Lower lobe of right lung (tissue), 2 donors: ENCODE measurements at regions not wholly inside any gene's neighbourhood (a gene's known extent, or its start where the extent isn't known, plus 50 kb on each side); places are given as distances from the start of the nearest gene placed in this dataset.

Experiments used
- ATAC-seq, 2 donors: fragments of 200-7000 bp; cut with Tn5 transposase; one replicate each; pipeline ENCODE4 v1.9.1; 2020 to 2022; ENCODE audit warnings: mild to moderate bottlenecking in 2 of 2, moderate library complexity in 2 of 2
- DNase-seq: peaks from one replicate; pipeline ENCODE4 v3.0.0-alpha.2; 2020
- H3K27ac ChIP-seq: fragments of 200-600 bp; one replicate; pipeline ENCODE4 v1.8.0; 2022
- H3K27me3 ChIP-seq: fragments of 200-600 bp; one replicate; pipeline ENCODE4 v1.8.0; 2022; ENCODE audit warnings: low read depth
- H3K36me3 ChIP-seq: fragments of 200-600 bp; one replicate; pipeline ENCODE4 v1.8.0; 2022; ENCODE audit warnings: mild to moderate bottlenecking
- H3K4me1 ChIP-seq: fragments of 200-600 bp; one replicate; pipeline ENCODE4 v1.8.0; 2022
- H3K4me3 ChIP-seq: fragments of 200-600 bp; one replicate; pipeline ENCODE4 v1.8.0; 2022; ENCODE audit warnings: mild to moderate bottlenecking
- H3K9me3 ChIP-seq: fragments of 200-600 bp; one replicate; pipeline ENCODE4 v1.8.0; 2022
- intact Hi-C: fragments of 100-400 bp; cut with DNase I; formaldehyde crosslinking; loops from one replicate; pipeline ENCODE4 v1.11.0; 2022
- TF ChIP-seq, protein P1 (sequence below): fragments of 200-600 bp; IDR thresholded peaks from one replicate; pipeline ENCODE4 v1.8.0; 2022; ENCODE audit warnings: antibody characterized with exemption, mild to moderate bottlenecking
- donor health status: DM: no; HTN: yes; CAD: no; lungs with severe emphysema.

DNA sequence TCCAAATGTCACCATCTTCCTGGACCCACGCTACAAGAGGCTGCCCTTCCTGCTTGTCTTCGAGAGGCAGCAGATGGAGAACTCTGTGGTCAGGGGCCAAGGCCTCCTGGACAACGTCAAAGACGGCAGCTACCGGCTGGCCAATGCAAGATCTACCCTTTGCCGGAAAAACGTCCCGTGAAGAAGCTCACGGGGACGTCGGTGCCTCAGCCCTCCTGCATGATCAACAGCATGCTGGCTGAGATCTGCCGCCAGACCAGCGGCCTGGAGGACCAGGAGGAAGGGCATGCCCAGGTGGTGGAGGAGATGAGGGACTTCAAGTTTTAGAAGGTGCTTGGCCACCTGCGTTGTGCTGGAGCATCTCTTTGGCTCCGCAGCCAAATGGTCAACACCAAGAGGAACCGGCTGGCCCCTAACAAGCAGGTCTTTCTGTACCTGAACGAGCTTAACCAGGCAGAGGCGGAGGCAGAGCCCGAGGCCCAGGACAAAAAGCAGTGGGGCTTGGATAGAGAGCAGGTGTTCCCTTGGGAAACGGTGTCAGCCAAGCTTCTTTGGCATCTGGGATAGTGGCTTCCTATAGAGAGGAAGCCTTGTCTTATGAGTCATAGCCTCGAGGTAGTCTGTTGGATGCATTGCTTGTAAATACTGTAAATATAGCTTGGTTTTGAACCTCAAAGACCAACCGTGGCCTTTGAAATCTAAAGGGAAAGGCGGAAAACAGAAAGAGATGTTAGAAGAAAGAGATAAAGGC lies 94.8 kb upstream of the ELOVL6 start:
- no peak for DNase-seq
- Histone ChIP-seq H3K27me3 (no peaks in the 10 kb centered on the region), H3K9me3 (no peaks in the 10 kb centered on the region), H3K4me3 (no peak overlapping the region), H3K36me3 (no peaks in the 10 kb centered on the region), H3K4me1 (no peaks in the 10 kb centered on the region), H3K27ac (no peak overlapping the region)
- no peak for ATAC-seq
- TF ChIP-seq, protein P1, sequence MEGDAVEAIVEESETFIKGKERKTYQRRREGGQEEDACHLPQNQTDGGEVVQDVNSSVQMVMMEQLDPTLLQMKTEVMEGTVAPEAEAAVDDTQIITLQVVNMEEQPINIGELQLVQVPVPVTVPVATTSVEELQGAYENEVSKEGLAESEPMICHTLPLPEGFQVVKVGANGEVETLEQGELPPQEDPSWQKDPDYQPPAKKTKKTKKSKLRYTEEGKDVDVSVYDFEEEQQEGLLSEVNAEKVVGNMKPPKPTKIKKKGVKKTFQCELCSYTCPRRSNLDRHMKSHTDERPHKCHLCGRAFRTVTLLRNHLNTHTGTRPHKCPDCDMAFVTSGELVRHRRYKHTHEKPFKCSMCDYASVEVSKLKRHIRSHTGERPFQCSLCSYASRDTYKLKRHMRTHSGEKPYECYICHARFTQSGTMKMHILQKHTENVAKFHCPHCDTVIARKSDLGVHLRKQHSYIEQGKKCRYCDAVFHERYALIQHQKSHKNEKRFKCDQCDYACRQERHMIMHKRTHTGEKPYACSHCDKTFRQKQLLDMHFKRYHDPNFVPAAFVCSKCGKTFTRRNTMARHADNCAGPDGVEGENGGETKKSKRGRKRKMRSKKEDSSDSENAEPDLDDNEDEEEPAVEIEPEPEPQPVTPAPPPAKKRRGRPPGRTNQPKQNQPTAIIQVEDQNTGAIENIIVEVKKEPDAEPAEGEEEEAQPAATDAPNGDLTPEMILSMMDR: no peak
- intact Hi-C loops: no loop called here

GRCh38 chr4:110290511-110290910 lies 92.1 kb upstream of the ELOVL6 start:
- TF ChIP-seq, protein P1: no peak
- ATAC-seq (no peak), DNase-seq (no peak)
- intact Hi-C loops: no loop called here
- Histone ChIP-seq H3K27ac (no peak overlapping the region), H3K27me3 (no peaks in the 10 kb centered on the region), H3K4me1 (no peaks in the 10 kb centered on the region), H3K4me3 (no peak overlapping the region), H3K9me3 (no peaks in the 10 kb centered on the region), H3K36me3 (no peaks in the 10 kb centered on the region)

- H3K27ac ChIP-seq: no peak overlapping the region
- H3K4me3 ChIP-seq: no peak overlapping the region
- ATAC-seq (no peak), DNase-seq (no peak)
- intact Hi-C loops: no loop called here
- no peaks in the 10 kb centered on the region for H3K36me3 ChIP-seq
- H3K27me3 ChIP-seq: no peaks in the 10 kb centered on the region
- no peaks in the 10 kb centered on the region for H3K9me3 ChIP-seq
- TF ChIP-seq, protein P1: no peak
- no peaks in the 10 kb centered on the region for H3K4me1 ChIP-seq
Measured at GRCh38 chr4:110289601-110290100, 91.2 kb upstream of the ELOVL6 start.

DNA sequence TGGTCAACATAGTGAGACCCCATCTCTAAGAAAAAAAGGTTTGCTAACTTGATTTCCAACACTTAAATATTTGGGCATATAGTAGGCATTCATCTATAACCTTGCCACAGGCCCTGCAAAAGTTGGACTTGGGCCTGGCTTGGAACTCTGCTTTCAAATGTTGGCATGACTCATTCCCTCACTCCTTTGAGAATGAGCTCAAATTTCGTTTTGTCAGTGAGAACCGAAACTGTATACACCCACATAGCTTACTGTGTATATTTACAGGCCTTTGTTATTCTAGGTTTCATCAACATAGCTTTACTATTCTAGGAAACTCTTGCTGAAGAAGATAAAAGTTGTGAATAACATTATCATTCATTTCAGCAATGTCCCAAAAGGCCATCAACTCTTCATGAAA lies 88.7 kb upstream of the ELOVL6 start:
- Histone ChIP-seq H3K4me1 (no peaks in the 10 kb centered on the region), H3K27ac (no peak overlapping the region), H3K9me3 (no peaks in the 10 kb centered on the region), H3K36me3 (no peaks in the 10 kb centered on the region), H3K27me3 (no peaks in the 10 kb centered on the region), H3K4me3 (no peak overlapping the region)
- ATAC-seq (no peak), DNase-seq (no peak)
- intact Hi-C loops: no loop called here
- TF ChIP-seq, protein P1: no peak

GRCh38 chr4:110278127-110278526 lies 79.7 kb upstream of the ELOVL6 start:
- H3K36me3 ChIP-seq: no peaks in the 10 kb centered on the region
- ATAC-seq: no peak
- no peaks in the 10 kb centered on the region for H3K27me3 ChIP-seq
- no peak for DNase-seq
- no peak overlapping the region for H3K27ac ChIP-seq
- H3K4me3 ChIP-seq: no peak overlapping the region
- no peaks in the 10 kb centered on the region for H3K9me3 ChIP-seq
- intact Hi-C loops: no loop called here
- H3K4me1 ChIP-seq: no peaks in the 10 kb centered on the region
- TF ChIP-seq, protein P1: no peak
